GF-D8 (cell line): ENCODE measurements at regions not wholly inside any gene's neighbourhood (a gene's known extent, or its start where the extent isn't known, plus 50 kb on each side); places are given as distances from the start of the nearest gene placed in this dataset.

Experiments used
- DNase-seq: peaks from one replicate; lab custom pipeline; 2025; lab: John Stamatoyannopoulos, UW

GRCh38 chr10:33542752-33543505 is 208.5 kb upstream of the NRP1 start:
- no peak for DNase-seq

- no peak for DNase-seq
These were observed 204.6 kb upstream of the NRP1 start for GRCh38 chr10:33539116-33539515.

- no peak for DNase-seq
These were observed 202.6 kb upstream of the NRP1 start for GRCh38 chr10:33537066-33537465.

GRCh38 chr10:33536508-33536907 is 202.0 kb upstream of the NRP1 start:
- DNase-seq = no peak

- no peak for DNase-seq
These were observed 201.4 kb upstream of the NRP1 start for GRCh38 chr10:33535866-33536265.

GRCh38 chr10:33534416-33534815 is 199.9 kb upstream of the NRP1 start:
- DNase-seq = no peak

GRCh38 chr10:33533612-33534011 is 199.1 kb upstream of the NRP1 start:
- DNase-seq = no peak

GRCh38 chr10:33532901-33533300 is 198.4 kb upstream of the NRP1 start:
- DNase-seq = no peak

- no peak for DNase-seq
These were observed 194.8 kb upstream of the NRP1 start for GRCh38 chr10:33529234-33529633.

- no peak for DNase-seq
These were observed 190.5 kb upstream of the NRP1 start for GRCh38 chr10:33524966-33525365.

- no peak for DNase-seq
These were observed 189.6 kb upstream of the NRP1 start for GRCh38 chr10:33524041-33524440.

GRCh38 chr10:33523236-33523792 is 188.8 kb upstream of the NRP1 start:
- no peak for DNase-seq

GRCh38 chr10:33521904-33522303 is 187.4 kb upstream of the NRP1 start:
- no peak for DNase-seq

- DNase-seq = no peak
These were observed 186.6 kb upstream of the NRP1 start for GRCh38 chr10:33521062-33521461.

- no peak for DNase-seq
These were observed 185.8 kb upstream of the NRP1 start for GRCh38 chr10:33520223-33520622.

GRCh38 chr10:33519130-33519860 is 184.8 kb upstream of the NRP1 start:
- DNase-seq = no peak

GRCh38 chr10:33510206-33510605 is 175.7 kb upstream of the NRP1 start:
- no peak for DNase-seq

- DNase-seq = no peak
These were observed 174.9 kb upstream of the NRP1 start for GRCh38 chr10:33509231-33509831.

GRCh38 chr10:33507662-33508425 is 173.4 kb upstream of the NRP1 start:
- DNase-seq = no peak

- DNase-seq = no peak
These were observed 172.6 kb upstream of the NRP1 start for GRCh38 chr10:33506838-33507661.

- no peak for DNase-seq
These were observed 171.9 kb upstream of the NRP1 start for GRCh38 chr10:33506391-33506790.
